ENCODE measurements at regions not wholly inside any gene's neighbourhood (a gene's known extent, or its start where the extent isn't known, plus 50 kb on each side); places are given as distances from the start of the nearest gene placed in this dataset.

- TF ChIP-seq SNAI2 (CRISPR knock-in tag; IDR thresholded peaks at IDR 0.05), result no peak
- no peak for TF ChIP-seq PATZ1 (CRISPR knock-in tag; IDR thresholded peaks at IDR 0.05; ENCODE audit: borderline replicate concordance)
- no peak for TF ChIP-seq TCF4 (CRISPR knock-in tag; IDR thresholded peaks at IDR 0.05; ENCODE audit: borderline replicate concordance)
- TF ChIP-seq CREB5 (CRISPR knock-in tag; IDR thresholded peaks at IDR 0.05; ENCODE audit: low read depth), result no peak
- no peak for TF ChIP-seq ARNTL (CRISPR knock-in tag; IDR thresholded peaks at IDR 0.05; ENCODE audit: borderline replicate concordance, low read depth)
These were observed 201.7 kb upstream of the PREP start for GRCh38 chr6:105604587-105604884.

Data from SK-N-SH treated with all-trans-retinoic acid at 6 μM for 48 hours (cell line).